Calu3 (cell line): ENCODE measurements at regions not wholly inside any gene's neighbourhood (a gene's known extent, or its start where the extent isn't known, plus 50 kb on each side); places are given as distances from the start of the nearest gene placed in this dataset.

Experiments used
- BruUV-seq: library from RNA; stranded (reverse); fragments of 400-500 nt; replicated peaks from 2 replicates; lab custom pipeline; 2021; lab: Mats Ljungman, UMichigan
- CTCF ChIA-PET: fragments of 300-600 bp; sonication (Branson Sonifier 250); formaldehyde crosslinking; loops from one replicate; lab custom pipeline; 2022; ENCODE audit warnings: antibody characterized with exemption; lab: Charles Lee
- DNase-seq: peaks from one replicate; pipeline ENCODE4 v3.0.0; 2022
- H3K27ac Mint-ChIP-seq: one replicate; pipeline ENCODE4 v1.8.0; 2022; ENCODE audit warnings: mixed read lengths; ENCODE audit not compliant: unreplicated experiment
- H3K27me3 Mint-ChIP-seq: one replicate; pipeline ENCODE4 v1.8.0; 2022; ENCODE audit warnings: mixed read lengths; ENCODE audit not compliant: unreplicated experiment
- H3K36me3 Mint-ChIP-seq: one replicate; pipeline ENCODE4 v1.8.0; 2022; ENCODE audit warnings: mild to moderate bottlenecking, moderate library complexity, mixed read lengths; ENCODE audit not compliant: insufficient read depth, unreplicated experiment
- H3K4me1 Mint-ChIP-seq: one replicate; pipeline ENCODE4 v1.8.0; 2022; ENCODE audit warnings: mild to moderate bottlenecking, low read depth, mixed read lengths; ENCODE audit not compliant: unreplicated experiment
- H3K4me3 Mint-ChIP-seq: one replicate; pipeline ENCODE4 v1.8.0; 2022; ENCODE audit warnings: mild to moderate bottlenecking, low read depth, moderate library complexity, mixed read lengths; ENCODE audit not compliant: unreplicated experiment
- H3K9me3 Mint-ChIP-seq: one replicate; pipeline ENCODE4 v1.8.0; 2022; ENCODE audit warnings: low read depth, mixed read lengths; ENCODE audit not compliant: unreplicated experiment
- CTCF ChIP-seq: fragments of 200-600 bp; IDR thresholded peaks from one replicate; pipeline ENCODE4 v1.8.0; 2022; ENCODE audit warnings: antibody characterized with exemption; ENCODE audit not compliant: unreplicated experiment
- intact Hi-C: fragments of 100-400 bp; cut with micrococcal nuclease; formaldehyde crosslinking; loops from one replicate; pipeline ENCODE4 v1.10.0; 2022; ENCODE audit not compliant: unreplicated experiment

- CTCF ChIA-PET = no interaction called here
- no peaks in the 10 kb centered on the region for H3K27me3 Mint-ChIP-seq
- no peak overlapping the region for H3K27ac Mint-ChIP-seq
- TF ChIP-seq CTCF = no peak
- intact Hi-C loops = no loop called here
- no peak overlapping the region for H3K4me3 Mint-ChIP-seq
- H3K9me3 Mint-ChIP-seq = no peaks in the 10 kb centered on the region
- BruUV-seq = no TSS peak
- H3K4me1 Mint-ChIP-seq = no peaks in the 10 kb centered on the region
- DNase-seq = no peak
- H3K36me3 Mint-ChIP-seq = no peaks in the 10 kb centered on the region
Measured at GRCh38 chr9:1761807-1762206, 253.3 kb upstream of the SMARCA2 start.

GRCh38 chr9:1766042-1766441 lies 249.1 kb upstream of the SMARCA2 start:
- no peaks in the 10 kb centered on the region for H3K4me1 Mint-ChIP-seq
- no peak overlapping the region for H3K27ac Mint-ChIP-seq
- no peak for TF ChIP-seq CTCF
- CTCF ChIA-PET = no interaction called here
- no peak overlapping the region for H3K4me3 Mint-ChIP-seq
- intact Hi-C loops = no loop called here
- BruUV-seq = no TSS peak
- H3K27me3 Mint-ChIP-seq = no peaks in the 10 kb centered on the region
- H3K9me3 Mint-ChIP-seq = peaks cover 6% of the 10 kb centered on the region
- no peak for DNase-seq
- H3K36me3 Mint-ChIP-seq = no peaks in the 10 kb centered on the region

GRCh38 chr9:1768561-1768960 lies 246.6 kb upstream of the SMARCA2 start:
- DNase-seq = no peak
- intact Hi-C loops = no loop called here
- BruUV-seq = no TSS peak
- Mint-ChIP-seq H3K4me3 (no peak overlapping the region), H3K9me3 (peaks cover 8% of the 10 kb centered on the region), H3K27me3 (no peaks in the 10 kb centered on the region), H3K4me1 (no peaks in the 10 kb centered on the region), H3K27ac (no peak overlapping the region), H3K36me3 (no peaks in the 10 kb centered on the region)
- CTCF ChIA-PET = no interaction called here
- no peak for TF ChIP-seq CTCF

- H3K4me3 Mint-ChIP-seq = no peak overlapping the region
- CTCF ChIA-PET = no interaction called here
- H3K4me1 Mint-ChIP-seq = no peaks in the 10 kb centered on the region
- intact Hi-C loops = no loop called here
- TF ChIP-seq CTCF = no peak
- H3K27me3 Mint-ChIP-seq = no peaks in the 10 kb centered on the region
- peaks cover 8% of the 10 kb centered on the region for H3K9me3 Mint-ChIP-seq
- DNase-seq = no peak
- no TSS peak for BruUV-seq
- H3K27ac Mint-ChIP-seq = no peak overlapping the region
- no peaks in the 10 kb centered on the region for H3K36me3 Mint-ChIP-seq
Measured at GRCh38 chr9:1771094-1771789, 243.9 kb upstream of the SMARCA2 start.
